GM21367 (cell line): ENCODE measurements at regions not wholly inside any gene's neighbourhood (a gene's known extent, or its start where the extent isn't known, plus 50 kb on each side); places are given as distances from the start of the nearest gene placed in this dataset.
"Not testable (repeated sequence)": the region's sequence is repeated elsewhere in the genome, so short reads cannot be mapped to it uniquely, and the experiment has no call there.

Source experiments
- ATAC-seq: cut with Tn5 transposase; IDR thresholded peaks from one replicate; pipeline ENCODE4 v1.9.1; 2021; ENCODE audit not compliant: unreplicated experiment

- no peak for ATAC-seq
Measured at GRCh38 chr2:67892339-67892846, 170.4 kb downstream of the C1D start.

- ATAC-seq, result no peak
Measured at GRCh38 chr2:67895227-67895941, 167.4 kb downstream of the C1D start.

GRCh38 chr2:67896076-67896475 is 166.7 kb downstream of the C1D start:
- no peak for ATAC-seq

GRCh38 chr2:67896476-67896875 is 166.3 kb downstream of the C1D start:
- no peak for ATAC-seq

GRCh38 chr2:67898595-67898994 is 164.2 kb downstream of the C1D start:
- ATAC-seq, result no peak

- no peak for ATAC-seq
Measured at GRCh38 chr2:67899187-67899586, 163.6 kb downstream of the C1D start.

GRCh38 chr2:67900826-67901225 is 162.0 kb downstream of the C1D start:
- no peak for ATAC-seq

- ATAC-seq, result no peak
Measured at GRCh38 chr2:67904566-67904965, 158.2 kb downstream of the C1D start.

GRCh38 chr2:67904966-67905365 is 157.8 kb downstream of the C1D start:
- no peak for ATAC-seq

- ATAC-seq, result not testable (repeated sequence)
Measured at GRCh38 chr2:67906547-67906946, 156.3 kb downstream of the C1D start.

GRCh38 chr2:67917332-67918054 is 145.3 kb downstream of the C1D start:
- no peak for ATAC-seq

GRCh38 chr2:67918471-67918870 is 144.3 kb downstream of the C1D start:
- ATAC-seq, result no peak

- no peak for ATAC-seq
Measured at GRCh38 chr2:67919490-67919889, 143.3 kb downstream of the C1D start.

- no peak for ATAC-seq
Measured at GRCh38 chr2:67922080-67922785, 140.6 kb downstream of the C1D start.

- ATAC-seq, result no peak
Measured at GRCh38 chr2:67923696-67924095, 139.1 kb downstream of the C1D start.

- ATAC-seq, result no peak
Measured at GRCh38 chr2:67927501-67927900, 135.3 kb downstream of the C1D start.

GRCh38 chr2:67930156-67930555 is 132.6 kb downstream of the C1D start:
- no peak for ATAC-seq

GRCh38 chr2:67936969-67937368 is 125.8 kb downstream of the C1D start:
- no peak for ATAC-seq

GRCh38 chr2:67938053-67938452 is 124.8 kb downstream of the C1D start:
- ATAC-seq, result no peak

- ATAC-seq, result no peak
Measured at GRCh38 chr2:67945056-67945455, 117.7 kb downstream of the C1D start.

GRCh38 chr2:67945940-67946339 is 116.9 kb downstream of the C1D start:
- ATAC-seq, result no peak

GRCh38 chr2:67948057-67948456 is 114.7 kb downstream of the C1D start:
- no peak for ATAC-seq
